Liver (tissue), 8 donors: ENCODE measurements at regions not wholly inside any gene's neighbourhood (a gene's known extent, or its start where the extent isn't known, plus 50 kb on each side); places are given as distances from the start of the nearest gene placed in this dataset.
"Not testable (repeated sequence)": the region's sequence is repeated elsewhere in the genome, so short reads cannot be mapped to it uniquely, and the experiment has no call there.

Source experiments
- DNase-seq: peaks from one replicate; pipeline ENCODE4 v3.0.0-alpha.2; 2017; ENCODE audit warnings: low spot score
- H3K27ac ChIP-seq, 2 donors: one replicate each; pipeline ENCODE4 v1.7.0; 2013; ENCODE audit warnings: inconsistent platforms in 2 of 2, low read length in 2 of 2, control low read depth in 1 of 2, low read depth in 1 of 2, mild to moderate bottlenecking in 1 of 2
- H3K27me3 ChIP-seq, 4 donors: one replicate each; pipeline versions ENCODE4 v1.6.1 to v1.7.0; 2013; ENCODE audit warnings: low read length in 3 of 4, inconsistent platforms in 1 of 4, mild to moderate bottlenecking in 1 of 4, moderate library complexity in 1 of 4; ENCODE audit not compliant: control insufficient read depth in 4 of 4, insufficient read depth in 4 of 4
- H3K36me3 ChIP-seq, 4 donors: one replicate each; pipeline versions ENCODE4 v1.6.1 to v1.7.0; 2013; ENCODE audit warnings: low read length in 3 of 4, mild to moderate bottlenecking in 3 of 4, low read depth in 1 of 4, moderate library complexity in 1 of 4; ENCODE audit not compliant: control insufficient read depth in 4 of 4, insufficient read depth in 3 of 4
- H3K4me1 ChIP-seq, 4 donors: one replicate each; pipeline versions ENCODE4 v1.6.1 to v1.7.0; 2013; ENCODE audit warnings: low read length in 3 of 4, mild to moderate bottlenecking in 3 of 4, moderate library complexity in 1 of 4; ENCODE audit not compliant: control insufficient read depth in 4 of 4, insufficient read depth in 4 of 4
- H3K4me3 ChIP-seq, 3 donors: one replicate each; pipeline versions ENCODE4 v1.6.1 to v1.7.0; 2013; ENCODE audit warnings: low read length in 3 of 3, control low read depth in 1 of 3, low read depth in 1 of 3, mild to moderate bottlenecking in 1 of 3
- H3K9ac ChIP-seq, 2 donors: one replicate each; pipeline ENCODE4 v1.7.0; 2013; ENCODE audit warnings: low read length in 2 of 2, mild to moderate bottlenecking in 2 of 2, moderate library complexity in 2 of 2, control low read depth in 1 of 2, low read depth in 1 of 2
- H3K9me3 ChIP-seq, 4 donors: one replicate each; pipeline versions ENCODE4 v1.6.1 to v1.7.0; 2013; ENCODE audit warnings: low read length in 3 of 4; ENCODE audit not compliant: control insufficient read depth in 4 of 4
- CTCF ChIP-seq: fragments of 150-350 bp; IDR thresholded peaks from 2 replicates; pipeline ENCODE4 v1.5.1; 2017; ENCODE audit warnings: improper control_type of control experiment, low read depth, low read length; ENCODE audit not compliant: missing input control
- FOXA2 ChIP-seq: IDR thresholded peaks from 2 replicates; pipeline ENCODE4 v1.6.1; 2016; ENCODE audit warnings: antibody characterized with exemption
- GABPA ChIP-seq, 2 donors: IDR thresholded peaks in 1 of 2; conservative IDR thresholded peaks in 1 of 2; 2 replicates each; pipeline ENCODE4 v1.6.1; 2016; ENCODE audit warnings: antibody characterized with exemption in 2 of 2, mild to moderate bottlenecking in 1 of 2, moderate library complexity in 1 of 2
- HNF4A ChIP-seq, 2 donors: conservative IDR thresholded peaks; 2 replicates each; pipeline ENCODE4 v1.6.1; 2016; ENCODE audit warnings: antibody characterized with exemption in 2 of 2, mild to moderate bottlenecking in 2 of 2
- HNF4G ChIP-seq: IDR thresholded peaks from 2 replicates; pipeline ENCODE4 v1.6.1; 2016; ENCODE audit warnings: antibody characterized with exemption
- JUND ChIP-seq, 2 donors: IDR thresholded peaks; 2 replicates each; pipeline ENCODE4 v1.6.1; 2016; ENCODE audit warnings: antibody characterized with exemption in 2 of 2
- NR2F2 ChIP-seq: IDR thresholded peaks from 2 replicates; pipeline ENCODE4 v1.6.1; 2016; ENCODE audit warnings: antibody characterized with exemption
- REST ChIP-seq: IDR thresholded peaks from 2 replicates; pipeline ENCODE4 v1.6.1; 2016; ENCODE audit warnings: antibody characterized with exemption, mild to moderate bottlenecking
- SP1 ChIP-seq: IDR thresholded peaks from 2 replicates; pipeline ENCODE4 v1.6.1; 2018; ENCODE audit warnings: antibody characterized with exemption, mild to moderate bottlenecking
- YY1 ChIP-seq: IDR thresholded peaks from 2 replicates; pipeline ENCODE4 v1.6.1; 2016; ENCODE audit warnings: antibody characterized with exemption, mild to moderate bottlenecking
- WGBS: extraction: QIAGEN DNeasy Blood & Tissue Kit; methylation state at CpG from one replicate; pipeline ENCODE4 v1.1.7; 2013; 5-methylcytosine and 5-hydroxymethylcytosine counted together
- TF ChIP-seq, protein P1 (sequence below): IDR thresholded peaks from 2 replicates; pipeline ENCODE4 v1.6.1; 2016; ENCODE audit warnings: antibody characterized with exemption
- TF ChIP-seq, protein P2 (sequence below): IDR thresholded peaks from 2 replicates; pipeline ENCODE4 v1.6.1; 2016; ENCODE audit warnings: antibody characterized with exemption
- donor health status: healthy.
- donor health status: healthy.
- donor health status: healthy.
- donor health status: healthy.
- donor health status: healthy.

DNA sequence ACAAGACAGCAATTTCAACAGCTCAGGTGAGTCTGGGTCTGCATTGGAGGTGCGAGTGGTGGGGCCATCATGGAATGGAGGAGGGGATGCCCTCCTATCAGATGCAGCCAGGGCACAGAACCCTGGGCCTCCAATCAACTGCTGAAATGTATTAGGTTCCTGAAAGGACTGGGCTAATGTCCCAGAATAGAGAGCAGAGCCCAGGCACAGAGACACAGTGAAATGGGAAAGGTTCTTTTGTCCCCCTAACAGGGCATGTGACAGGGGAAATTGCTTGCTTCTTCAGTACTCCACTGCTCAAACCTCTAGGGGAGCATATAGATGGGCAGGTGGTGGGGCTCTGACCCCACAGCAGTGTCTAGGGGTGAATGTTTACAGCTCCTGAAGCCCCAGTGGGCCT lies 87.3 kb upstream of the CLPB start:
- Histone ChIP-seq H3K36me3 (no peaks in the 10 kb centered on the region), H3K9me3 (no peaks in the 10 kb centered on the region), H3K4me1 (no peaks in the 10 kb centered on the region), H3K27ac (no peak overlapping the region), H3K27me3 (no peaks in the 10 kb centered on the region), H3K4me3 (no peak overlapping the region), H3K9ac (no peak overlapping the region)
- whole genome bisulfite sequencing, result 94% methylated on average over 1 of the region's 1 CpG
- no peak for DNase-seq
- TF ChIP-seq HNF4A (conservative IDR thresholded peaks at IDR 0.05) (no peak), FOXA2 (no peak), REST (no peak), SP1 (no peak), YY1 (no peak)

GRCh38 chr11:72520815-72521214 lies 86.5 kb upstream of the CLPB start:
- Histone ChIP-seq H3K4me1 (no peaks in the 10 kb centered on the region), H3K4me3 (no peak overlapping the region), H3K36me3 (no peaks in the 10 kb centered on the region), H3K27me3 (no peaks in the 10 kb centered on the region), H3K27ac (no peak overlapping the region), H3K9ac (no peak overlapping the region), H3K9me3 (no peaks in the 10 kb centered on the region)
- DNase-seq, result no peak
- TF ChIP-seq CTCF (no peak), NR2F2 (no peak), FOXA2 (no peak), JUND (IDR thresholded peaks at IDR 0.05) (no peak), GABPA (IDR thresholded peaks at IDR 0.05 in 1 of 2, conservative IDR thresholded peaks at IDR 0.05 in 1 of 2) (no peak), HNF4G (no peak)
- TF ChIP-seq, protein P1, sequence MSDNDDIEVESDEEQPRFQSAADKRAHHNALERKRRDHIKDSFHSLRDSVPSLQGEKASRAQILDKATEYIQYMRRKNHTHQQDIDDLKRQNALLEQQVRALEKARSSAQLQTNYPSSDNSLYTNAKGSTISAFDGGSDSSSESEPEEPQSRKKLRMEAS, result no peak
- TF ChIP-seq, protein P2, sequence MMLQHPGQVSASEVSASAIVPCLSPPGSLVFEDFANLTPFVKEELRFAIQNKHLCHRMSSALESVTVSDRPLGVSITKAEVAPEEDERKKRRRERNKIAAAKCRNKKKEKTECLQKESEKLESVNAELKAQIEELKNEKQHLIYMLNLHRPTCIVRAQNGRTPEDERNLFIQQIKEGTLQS, result no peak
- 88% methylated on average over 5 of the region's 5 CpGs for WGBS

- 81% methylated on average over 2 of the region's 2 CpGs for WGBS
- DNase-seq, H3K36me3 ChIP-seq, H3K4me1 ChIP-seq, H3K9ac ChIP-seq, H3K27ac ChIP-seq, H3K4me3 ChIP-seq, H3K9me3 ChIP-seq, H3K27me3 ChIP-seq: not testable (repeated sequence)
Observed at GRCh38 chr11:72519882-72520281, 85.6 kb upstream of the CLPB start.
